Stimulated activated CD8-positive, alpha-beta memory T cell treated with anti-CD3 and anti-CD28 coated beads, Interleukin-12 subunit alpha, Interleukin-12 subunit beta, amount 100 ng/mL, for 4 hours (primary cell): ENCODE measurements at regions not wholly inside any gene's neighbourhood (a gene's known extent, or its start where the extent isn't known, plus 50 kb on each side); places are given as distances from the start of the nearest gene placed in this dataset.
"Not testable (repeated sequence)": the region's sequence is repeated elsewhere in the genome, so short reads cannot be mapped to it uniquely, and the experiment has no call there.

Source experiments
- DNase-seq: peaks from one replicate; pipeline ENCODE4 v3.0.0-alpha.2; 2020; ENCODE audit warnings: low read depth

DNA sequence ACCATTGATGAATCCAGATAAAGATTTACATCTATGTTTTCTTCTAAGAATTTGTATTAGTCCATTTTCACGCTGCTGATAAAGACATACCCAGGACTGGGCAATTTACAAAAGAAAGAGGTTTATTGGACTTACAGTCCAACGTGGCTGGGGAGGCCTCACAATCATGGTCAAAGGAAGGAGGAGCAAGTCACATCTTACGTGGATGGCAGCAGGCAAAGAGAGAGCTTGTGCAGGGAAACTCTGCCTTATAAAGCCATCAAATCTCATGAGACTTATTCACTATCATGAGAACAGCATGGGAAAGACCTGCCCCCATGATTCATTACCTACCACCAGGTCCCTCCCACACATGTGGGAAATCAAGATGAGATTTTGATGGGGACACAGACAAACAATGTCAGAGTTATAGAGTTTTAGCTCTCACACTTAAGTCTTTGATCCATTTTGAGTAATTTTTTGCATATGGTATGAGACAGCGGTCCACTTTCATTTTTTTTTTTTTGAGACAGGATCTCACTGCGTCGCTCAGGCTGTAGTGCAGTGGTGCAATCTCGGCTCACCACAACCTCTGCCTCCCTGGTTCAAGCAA is 53.5 kb upstream of the JADE2 start:
- DNase-seq, result not testable (repeated sequence)

DNA sequence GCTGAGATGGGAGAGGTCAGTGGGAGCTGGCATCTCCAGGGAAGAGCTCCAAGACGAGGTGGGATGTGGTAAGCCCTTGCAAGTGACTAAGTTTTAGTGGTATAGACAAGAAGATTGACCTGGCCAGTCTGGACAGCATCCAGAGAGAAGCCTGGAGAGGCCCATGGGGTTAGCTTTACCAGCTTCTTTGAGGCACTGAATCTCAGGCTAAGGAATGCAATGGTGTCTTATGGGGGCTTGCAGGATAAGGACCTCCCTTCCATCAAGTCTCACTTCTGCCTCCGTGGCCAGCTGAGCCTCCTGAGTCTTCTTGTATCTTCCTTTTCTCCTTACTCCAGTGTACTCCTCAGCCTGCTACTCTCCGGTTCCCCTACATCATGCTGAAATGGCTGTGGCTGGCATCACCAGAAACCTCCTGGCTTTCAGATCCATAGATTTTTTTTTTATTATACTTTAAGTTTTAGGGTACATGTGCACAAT is 56.5 kb upstream of the JADE2 start:
- no peak for DNase-seq

GRCh38 chr5:134467231-134467630 is 55.5 kb upstream of the CDKN2AIPNL start:
- no peak for DNase-seq

GRCh38 chr5:134466241-134467069 is 54.8 kb upstream of the CDKN2AIPNL start:
- DNase-seq, result peak; percentile 1

DNA sequence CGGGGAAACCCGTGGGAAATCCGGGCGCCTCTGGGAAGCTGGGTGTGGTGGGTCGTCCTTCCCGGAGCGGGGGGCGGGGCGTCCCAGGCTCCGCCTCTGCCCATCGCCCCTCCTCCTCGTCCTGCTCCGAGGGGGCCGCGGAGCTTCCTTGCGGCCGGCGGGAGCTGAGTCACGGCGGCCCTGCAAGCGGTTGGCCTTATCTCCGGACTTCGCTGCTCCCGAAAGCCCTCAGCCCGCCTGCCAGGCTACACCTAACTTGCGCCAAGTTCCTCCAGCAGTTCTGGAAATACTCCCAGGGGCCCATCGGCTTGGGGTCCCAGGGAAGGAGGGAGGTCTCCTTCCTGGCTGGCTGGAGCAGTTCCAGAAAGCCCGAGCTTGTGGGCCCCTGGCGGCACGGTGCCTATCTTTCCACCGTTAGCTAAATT is 54.1 kb upstream of the CDKN2AIPNL start:
- DNase-seq, result peak; percentile 39

GRCh38 chr5:134464988-134465815 is 53.5 kb upstream of the CDKN2AIPNL start:
- no peak for DNase-seq

GRCh38 chr5:134463991-134464760 is 52.5 kb upstream of the CDKN2AIPNL start:
- DNase-seq, result no peak

- DNase-seq, result no peak
These were observed 51.6 kb upstream of the CDKN2AIPNL start for GRCh38 chr5:134463176-134463720.

GRCh38 chr5:134462761-134463160 is 51.1 kb upstream of the CDKN2AIPNL start:
- no peak for DNase-seq

DNA sequence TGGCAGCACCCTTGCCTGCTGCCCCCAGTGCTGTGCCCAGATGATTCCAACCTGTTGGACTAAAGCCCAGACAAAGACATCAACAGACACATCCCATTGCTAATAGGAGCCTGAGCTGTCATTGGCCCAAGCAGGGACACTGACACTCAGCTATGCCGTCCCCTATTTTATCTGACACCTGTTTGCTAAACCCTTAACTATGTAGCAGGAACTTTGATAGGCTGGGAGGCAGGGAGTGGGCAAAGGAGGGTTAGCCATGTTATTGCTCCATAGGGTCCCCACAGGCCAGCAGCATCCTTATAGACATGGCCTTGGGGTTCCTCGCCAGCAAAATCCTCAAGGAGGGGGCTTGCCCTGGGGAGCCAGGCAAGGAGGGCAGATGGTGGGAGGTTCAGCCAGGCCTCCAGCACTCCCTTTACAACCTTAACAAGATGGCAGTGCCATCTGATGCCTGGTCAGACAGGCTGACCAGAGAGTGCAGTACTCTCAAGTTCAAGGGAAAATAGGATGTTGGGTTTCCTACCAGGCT is 50.4 kb upstream of the CDKN2AIPNL start:
- DNase-seq, result no peak
